ENCODE measurements at regions not wholly inside any gene's neighbourhood (a gene's known extent, or its start where the extent isn't known, plus 50 kb on each side); places are given as distances from the start of the nearest gene placed in this dataset.

DNA sequence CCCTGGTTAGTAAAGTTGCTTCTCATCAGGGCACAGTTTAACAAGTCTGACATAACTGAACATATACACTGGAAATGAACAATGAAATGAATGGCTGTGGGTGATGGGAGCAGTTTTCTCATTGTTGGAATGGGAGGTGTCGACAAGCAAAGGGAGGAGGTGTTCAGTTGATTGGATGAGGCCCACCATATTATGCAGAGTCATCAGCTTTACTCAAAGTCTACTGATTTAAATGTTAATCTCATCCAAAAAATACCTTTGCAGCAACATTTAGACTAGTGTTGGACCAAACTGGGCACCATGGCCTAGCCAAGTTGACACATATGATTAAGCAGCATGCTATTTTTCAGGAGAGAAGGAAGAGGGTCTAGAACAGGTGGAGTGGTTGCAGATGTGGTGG lies 201.7 kb downstream of the RAMP3 start:
- TF ChIP-seq YY1 (IDR thresholded peaks at IDR 0.05; ENCODE audit: insufficient read depth, insufficient read length): no peak
- TF ChIP-seq SUZ12 (IDR thresholded peaks at IDR 0.05; ENCODE audit: extremely low read depth, insufficient read depth, insufficient read length): no peak
